ENCODE measurements at regions not wholly inside any gene's neighbourhood (a gene's known extent, or its start where the extent isn't known, plus 50 kb on each side); places are given as distances from the start of the nearest gene placed in this dataset.

DNA sequence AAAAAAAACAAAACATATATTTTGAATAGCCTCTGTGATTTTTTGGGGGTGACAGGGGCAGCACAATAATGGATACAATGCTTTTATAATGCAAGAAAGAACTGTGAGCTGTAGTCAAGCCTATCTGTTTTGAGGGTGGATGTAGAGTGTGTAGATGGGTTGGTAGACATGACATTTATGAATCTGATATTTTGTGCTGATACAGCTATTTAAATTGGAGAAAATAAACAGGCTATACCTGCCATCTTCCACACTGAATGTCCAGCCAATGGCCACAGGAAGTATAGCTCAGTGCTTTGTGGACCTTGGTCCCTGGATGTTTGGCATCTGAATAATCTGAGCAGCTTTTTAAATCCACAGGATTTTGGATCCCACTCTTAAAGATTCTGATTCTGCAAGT is 175.0 kb downstream of the NEDD1 start:
- H3K4me3 ChIP-seq (ENCODE audit: low read length): no peak overlapping the region
- no peak for DNase-seq (ENCODE audit: low read depth)
- TF ChIP-seq, protein P1, sequence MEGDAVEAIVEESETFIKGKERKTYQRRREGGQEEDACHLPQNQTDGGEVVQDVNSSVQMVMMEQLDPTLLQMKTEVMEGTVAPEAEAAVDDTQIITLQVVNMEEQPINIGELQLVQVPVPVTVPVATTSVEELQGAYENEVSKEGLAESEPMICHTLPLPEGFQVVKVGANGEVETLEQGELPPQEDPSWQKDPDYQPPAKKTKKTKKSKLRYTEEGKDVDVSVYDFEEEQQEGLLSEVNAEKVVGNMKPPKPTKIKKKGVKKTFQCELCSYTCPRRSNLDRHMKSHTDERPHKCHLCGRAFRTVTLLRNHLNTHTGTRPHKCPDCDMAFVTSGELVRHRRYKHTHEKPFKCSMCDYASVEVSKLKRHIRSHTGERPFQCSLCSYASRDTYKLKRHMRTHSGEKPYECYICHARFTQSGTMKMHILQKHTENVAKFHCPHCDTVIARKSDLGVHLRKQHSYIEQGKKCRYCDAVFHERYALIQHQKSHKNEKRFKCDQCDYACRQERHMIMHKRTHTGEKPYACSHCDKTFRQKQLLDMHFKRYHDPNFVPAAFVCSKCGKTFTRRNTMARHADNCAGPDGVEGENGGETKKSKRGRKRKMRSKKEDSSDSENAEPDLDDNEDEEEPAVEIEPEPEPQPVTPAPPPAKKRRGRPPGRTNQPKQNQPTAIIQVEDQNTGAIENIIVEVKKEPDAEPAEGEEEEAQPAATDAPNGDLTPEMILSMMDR (conservative IDR thresholded peaks at IDR 0.05; ENCODE audit: low read depth, low read length): no peak

DNA sequence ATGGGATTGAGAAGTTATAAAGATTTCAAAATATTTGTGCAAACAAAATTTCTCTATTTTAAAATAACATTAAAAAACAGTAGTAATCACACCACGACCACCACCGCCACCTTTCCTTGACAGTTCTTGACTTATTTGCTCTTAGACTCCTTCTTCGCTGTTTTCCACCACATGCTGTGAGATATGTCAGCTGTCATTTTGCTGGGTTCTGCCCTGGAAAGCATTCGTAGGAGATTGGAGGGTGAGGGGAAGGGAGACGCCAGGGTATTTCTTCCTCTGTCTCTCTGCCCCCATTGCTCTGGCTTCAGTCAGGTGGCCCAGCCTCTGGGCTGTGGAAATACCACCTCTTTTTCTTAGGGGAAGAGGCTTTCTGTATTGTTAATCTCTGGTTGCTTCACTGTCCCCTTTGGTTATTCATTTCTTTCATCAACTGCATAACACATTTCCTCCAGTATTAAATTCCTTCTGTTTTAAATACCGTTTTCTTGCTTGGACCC is 186.2 kb downstream of the NEDD1 start:
- TF ChIP-seq, protein P1 (conservative IDR thresholded peaks at IDR 0.05; ENCODE audit: low read depth, low read length): no peak
- no peak overlapping the region for H3K4me3 ChIP-seq (ENCODE audit: low read length)
- no peak for DNase-seq (ENCODE audit: low read depth)

DNA sequence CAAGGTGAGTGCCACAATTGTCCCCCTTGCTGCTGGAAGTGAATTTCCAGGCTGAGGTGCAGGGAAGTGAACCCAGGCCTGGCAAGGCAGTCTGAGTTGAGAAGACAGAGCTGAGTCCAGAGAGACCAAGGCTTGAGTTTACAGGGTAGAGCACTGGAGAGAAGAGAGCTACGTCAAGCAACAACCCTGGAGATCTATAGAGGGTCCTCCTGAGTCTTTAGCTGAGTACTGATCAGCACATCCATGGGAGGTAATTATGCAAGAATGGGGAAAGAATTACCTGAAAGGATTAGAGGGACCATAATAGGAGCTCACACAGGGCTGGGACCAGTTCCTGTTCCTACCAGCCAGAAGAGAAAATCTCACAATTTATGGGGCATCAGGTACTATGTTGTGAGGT is 190.7 kb downstream of the NEDD1 start:
- no peak for DNase-seq (ENCODE audit: low read depth)
- TF ChIP-seq, protein P1 (conservative IDR thresholded peaks at IDR 0.05; ENCODE audit: low read depth, low read length): no peak

DNA sequence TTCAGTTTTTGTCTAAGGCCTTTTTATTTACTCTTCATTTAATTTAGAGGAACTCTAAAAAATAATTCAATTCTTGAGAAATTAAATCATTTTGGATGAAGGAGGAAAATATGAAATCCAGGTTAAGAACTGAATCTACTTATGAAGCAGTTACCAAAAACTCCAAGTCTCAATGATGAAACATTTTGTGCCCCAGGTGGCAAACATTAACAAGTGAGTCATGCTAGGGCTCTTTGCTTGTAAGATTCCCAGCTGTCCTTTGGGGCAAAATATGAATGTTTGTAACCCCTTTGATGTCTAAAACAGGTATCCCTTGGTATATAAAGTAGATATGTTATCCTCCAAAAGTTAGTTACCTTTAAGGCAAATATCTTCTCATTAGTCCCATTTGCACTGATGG is 202.4 kb downstream of the NEDD1 start:
- DNase-seq (ENCODE audit: low read depth): no peak
- no peak overlapping the region for H3K4me3 ChIP-seq (ENCODE audit: low read length)
- TF ChIP-seq, protein P1 (conservative IDR thresholded peaks at IDR 0.05; ENCODE audit: low read depth, low read length): no peak

More for the DNA sequence above, 190.7 kb downstream of the NEDD1 start:
- no peak overlapping the region for H3K4me3 ChIP-seq (ENCODE audit: low read length)

DNA sequence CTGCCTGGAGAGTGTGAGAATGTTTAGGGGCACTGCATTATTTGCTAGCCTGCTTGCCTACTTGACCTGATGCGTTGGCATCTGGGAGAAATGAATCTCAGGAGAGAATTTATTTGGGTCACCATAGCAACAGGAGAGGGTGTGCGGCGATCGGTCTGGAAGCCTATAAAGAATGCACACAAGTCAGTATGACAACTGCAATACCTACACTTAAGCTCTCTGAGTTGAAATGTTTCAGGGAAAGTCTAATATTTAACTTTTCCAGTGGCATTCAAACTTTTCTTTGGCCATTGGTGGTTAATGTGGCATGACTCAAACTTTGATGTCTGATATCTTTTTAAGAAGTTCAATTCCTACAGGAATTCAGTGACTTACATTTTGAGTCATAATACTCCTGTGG is 205.1 kb downstream of the NEDD1 start:
- no peak overlapping the region for H3K4me3 ChIP-seq (ENCODE audit: low read length)
- TF ChIP-seq, protein P1 (conservative IDR thresholded peaks at IDR 0.05; ENCODE audit: low read depth, low read length): no peak
- no peak for DNase-seq (ENCODE audit: low read depth)

DNA sequence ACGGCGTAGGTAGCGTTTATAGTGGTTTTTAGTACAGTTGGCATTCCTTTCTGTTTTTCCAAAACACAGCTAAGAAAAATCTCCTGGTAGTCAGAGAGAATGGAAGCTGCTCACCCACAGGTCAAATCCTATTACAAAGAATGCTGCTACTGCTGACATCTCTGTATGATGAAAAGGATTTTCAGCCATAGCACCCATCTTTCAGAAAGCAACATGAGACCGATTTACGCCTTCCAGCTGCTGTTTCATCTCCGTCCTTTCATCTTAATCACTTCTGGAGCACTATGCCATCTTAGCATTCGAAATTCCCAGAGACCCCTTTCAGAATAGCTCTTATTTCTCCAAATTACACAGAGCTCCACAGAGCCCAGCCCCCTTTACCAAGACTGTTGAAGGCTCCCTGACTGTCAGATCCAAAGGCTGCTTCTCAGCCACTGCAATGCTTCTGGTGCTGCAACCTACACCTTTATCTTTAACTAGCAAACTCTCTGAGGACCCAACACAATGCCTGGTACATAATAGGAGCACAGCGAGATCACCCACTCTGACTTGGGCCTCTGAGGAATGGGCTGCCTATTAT is 211.8 kb downstream of the NEDD1 start:
- DNase-seq (ENCODE audit: low read depth): no peak
- TF ChIP-seq, protein P1 (conservative IDR thresholded peaks at IDR 0.05; ENCODE audit: low read depth, low read length): no peak
- no peak overlapping the region for H3K4me3 ChIP-seq (ENCODE audit: low read length)

DNA sequence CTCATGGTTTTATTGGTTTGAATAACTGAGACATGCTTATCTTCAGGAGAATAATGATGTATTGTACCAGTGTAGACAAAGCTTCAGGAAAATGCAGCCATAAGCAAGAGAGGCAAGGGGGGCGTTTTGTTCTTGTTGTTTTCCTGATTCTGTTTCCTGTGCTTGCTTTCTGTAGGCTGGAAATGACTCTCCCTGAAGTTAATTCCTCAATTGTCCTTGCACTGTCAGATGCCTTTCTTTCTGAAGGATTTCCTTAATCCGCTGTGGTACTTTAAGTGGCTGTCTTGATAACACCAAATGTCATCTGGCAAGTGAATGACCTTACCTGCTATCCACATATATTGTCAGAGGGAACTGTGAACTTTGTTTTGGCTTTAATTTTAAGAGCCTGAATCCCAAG is 220.0 kb downstream of the NEDD1 start:
- H3K4me3 ChIP-seq (ENCODE audit: low read length): no peak overlapping the region
- TF ChIP-seq, protein P1 (conservative IDR thresholded peaks at IDR 0.05; ENCODE audit: low read depth, low read length): no peak
- no peak for DNase-seq (ENCODE audit: low read depth)

Measured in retinal pigment epithelial cell (primary cell).